ENCODE measurements at regions not wholly inside any gene's neighbourhood (a gene's known extent, or its start where the extent isn't known, plus 50 kb on each side); places are given as distances from the start of the nearest gene placed in this dataset.

DNA sequence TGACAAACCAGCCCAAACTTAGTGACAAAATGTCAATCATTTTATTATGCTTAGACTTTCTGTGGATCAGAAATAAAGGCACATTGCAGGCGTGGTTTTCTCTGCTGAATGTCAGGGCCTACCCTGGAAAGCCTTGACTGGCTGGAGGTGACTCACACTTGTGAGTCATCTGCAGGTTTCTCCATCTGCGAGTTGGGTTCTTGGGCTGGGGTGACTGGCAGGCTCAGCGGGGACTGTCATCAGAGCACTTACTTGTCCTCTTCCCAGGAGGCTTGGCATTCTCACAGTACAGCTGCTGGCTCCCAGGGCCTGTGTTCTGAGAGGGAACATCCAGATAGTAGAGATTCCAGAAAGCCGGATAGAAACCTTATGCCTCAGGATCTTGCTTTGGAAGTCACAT is 153.8 kb upstream of the AGA start:
- intact Hi-C loops (cut with DNase I; ENCODE audit: low total_unique reads) = no loop called here
- Histone ChIP-seq H3K4me3 (no peak overlapping the region), H3K27ac (no peak overlapping the region), H3K36me3 (no peaks in the 10 kb centered on the region), H3K9me3 (no peaks in the 10 kb centered on the region), H3K27me3 (no peaks in the 10 kb centered on the region), H3K4me1 (no peaks in the 10 kb centered on the region)
- DNase-seq (peak; percentile 4 to 37), ATAC-seq (peak; percentile 64 to 82)
- in situ Hi-C loops (cut with MboI; ENCODE audit: low sequenced_read_pairs in 4 of 4) = no loop called here
- TF ChIP-seq, protein P1, sequence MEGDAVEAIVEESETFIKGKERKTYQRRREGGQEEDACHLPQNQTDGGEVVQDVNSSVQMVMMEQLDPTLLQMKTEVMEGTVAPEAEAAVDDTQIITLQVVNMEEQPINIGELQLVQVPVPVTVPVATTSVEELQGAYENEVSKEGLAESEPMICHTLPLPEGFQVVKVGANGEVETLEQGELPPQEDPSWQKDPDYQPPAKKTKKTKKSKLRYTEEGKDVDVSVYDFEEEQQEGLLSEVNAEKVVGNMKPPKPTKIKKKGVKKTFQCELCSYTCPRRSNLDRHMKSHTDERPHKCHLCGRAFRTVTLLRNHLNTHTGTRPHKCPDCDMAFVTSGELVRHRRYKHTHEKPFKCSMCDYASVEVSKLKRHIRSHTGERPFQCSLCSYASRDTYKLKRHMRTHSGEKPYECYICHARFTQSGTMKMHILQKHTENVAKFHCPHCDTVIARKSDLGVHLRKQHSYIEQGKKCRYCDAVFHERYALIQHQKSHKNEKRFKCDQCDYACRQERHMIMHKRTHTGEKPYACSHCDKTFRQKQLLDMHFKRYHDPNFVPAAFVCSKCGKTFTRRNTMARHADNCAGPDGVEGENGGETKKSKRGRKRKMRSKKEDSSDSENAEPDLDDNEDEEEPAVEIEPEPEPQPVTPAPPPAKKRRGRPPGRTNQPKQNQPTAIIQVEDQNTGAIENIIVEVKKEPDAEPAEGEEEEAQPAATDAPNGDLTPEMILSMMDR (IDR thresholded peaks at IDR 0.05 in 4 of 5, conservative IDR thresholded peaks at IDR 0.05 in 1 of 5) = no peak
- TF ChIP-seq POLR2A (IDR thresholded peaks at IDR 0.05) = no peak

DNA sequence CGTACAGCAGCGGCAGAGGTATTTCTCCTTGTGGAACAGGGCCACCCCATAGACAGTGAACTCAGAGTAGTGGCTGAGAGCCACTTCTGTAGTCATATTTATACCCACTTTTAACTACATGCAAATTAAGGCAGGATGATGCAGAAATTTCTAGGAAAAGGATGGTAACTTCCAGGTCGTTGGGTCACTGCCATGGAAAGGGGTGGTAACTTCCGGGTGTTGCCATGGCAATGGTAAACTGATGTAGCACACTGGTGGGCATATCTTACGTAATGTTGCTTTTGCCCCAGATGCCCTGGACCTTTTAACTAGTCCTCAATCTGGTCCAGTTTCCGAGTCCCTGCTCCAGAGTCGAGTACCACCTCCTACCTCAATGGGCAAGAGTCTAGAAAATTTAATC is 154.8 kb upstream of the AGA start:
- DNase-seq = no peak
- Histone ChIP-seq H3K9me3 (no peaks in the 10 kb centered on the region), H3K27me3 (no peaks in the 10 kb centered on the region), H3K36me3 (no peaks in the 10 kb centered on the region), H3K4me3 (no peak overlapping the region), H3K4me1 (no peaks in the 10 kb centered on the region), H3K27ac (no peak overlapping the region)
- intact Hi-C loops (cut with DNase I; ENCODE audit: low total_unique reads) = no loop called here
- TF ChIP-seq, protein P1 (IDR thresholded peaks at IDR 0.05 in 4 of 5, conservative IDR thresholded peaks at IDR 0.05 in 1 of 5) = no peak
- TF ChIP-seq POLR2A (IDR thresholded peaks at IDR 0.05) = no peak
- in situ Hi-C loops (cut with MboI; ENCODE audit: low sequenced_read_pairs in 4 of 4) = no loop called here
- ATAC-seq = no peak

DNA sequence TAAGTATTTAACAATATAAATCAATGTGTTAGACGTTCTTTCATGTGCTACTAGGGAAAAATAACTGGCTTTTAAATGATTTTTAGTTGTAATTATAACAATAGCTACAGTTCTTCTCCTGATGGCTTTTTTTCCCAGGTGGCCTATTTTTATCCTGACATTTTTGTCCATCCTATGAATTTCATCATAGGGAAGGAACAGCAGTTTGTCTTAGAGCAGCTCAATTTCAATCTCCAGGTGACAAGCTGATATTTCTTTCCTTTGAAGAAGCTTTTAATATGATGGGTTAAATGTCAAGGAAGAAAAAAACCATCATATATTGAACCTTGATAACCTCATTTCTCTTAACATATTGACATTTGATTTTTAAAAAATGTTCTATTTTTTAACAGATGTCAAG is 163.0 kb upstream of the AGA start:
- Histone ChIP-seq H3K4me1 (no peaks in the 10 kb centered on the region), H3K27ac (no peak overlapping the region), H3K9me3 (no peaks in the 10 kb centered on the region), H3K27me3 (no peaks in the 10 kb centered on the region), H3K36me3 (no peaks in the 10 kb centered on the region), H3K4me3 (no peak overlapping the region)
- ATAC-seq (no peak), DNase-seq (no peak)
- intact Hi-C loops (cut with DNase I; ENCODE audit: low total_unique reads) (no loop called here), in situ Hi-C loops (cut with MboI; ENCODE audit: low sequenced_read_pairs in 4 of 4) (no loop called here)
- TF ChIP-seq POLR2A (IDR thresholded peaks at IDR 0.05) = no peak

GRCh38 chr4:177607111-177607573 is 164.9 kb upstream of the AGA start:
- Histone ChIP-seq H3K27me3 (no peaks in the 10 kb centered on the region), H3K4me1 (no peaks in the 10 kb centered on the region), H3K9me3 (no peaks in the 10 kb centered on the region), H3K36me3 (no peaks in the 10 kb centered on the region), H3K27ac (no peak overlapping the region), H3K4me3 (no peak overlapping the region)
- intact Hi-C loops (cut with DNase I; ENCODE audit: low total_unique reads) = no loop called here
- DNase-seq = no peak
- ATAC-seq = no peak
- no peak for TF ChIP-seq POLR2A (IDR thresholded peaks at IDR 0.05)
- TF ChIP-seq, protein P1 (IDR thresholded peaks at IDR 0.05 in 4 of 5, conservative IDR thresholded peaks at IDR 0.05 in 1 of 5) = no peak
- in situ Hi-C loops (cut with MboI; ENCODE audit: low sequenced_read_pairs in 4 of 4) = no loop called here

GRCh38 chr4:177611974-177612664 is 169.9 kb upstream of the AGA start:
- H3K27ac ChIP-seq = no peak overlapping the region

More at GRCh38 chr4:177611974-177612664, 169.9 kb upstream of the AGA start:
- Histone ChIP-seq H3K9me3 (no peaks in the 10 kb centered on the region), H3K27me3 (no peaks in the 10 kb centered on the region), H3K4me3 (no peak overlapping the region), H3K4me1 (no peaks in the 10 kb centered on the region), H3K36me3 (no peaks in the 10 kb centered on the region)
- ATAC-seq = no peak
- intact Hi-C loops (cut with DNase I; ENCODE audit: low total_unique reads) = no loop called here
- in situ Hi-C loops (cut with MboI; ENCODE audit: low sequenced_read_pairs in 4 of 4) = no loop called here
- TF ChIP-seq POLR2A (IDR thresholded peaks at IDR 0.05) = no peak
- TF ChIP-seq, protein P1 (IDR thresholded peaks at IDR 0.05 in 4 of 5, conservative IDR thresholded peaks at IDR 0.05 in 1 of 5) = no peak
- no peak for DNase-seq

Data from gastrocnemius medialis (tissue), 4 donors.